PC-9 (cell line): ENCODE measurements at regions not wholly inside any gene's neighbourhood (a gene's known extent, or its start where the extent isn't known, plus 50 kb on each side); places are given as distances from the start of the nearest gene placed in this dataset.

Source experiments
- EZH2 ChIP-seq: fragments of 200-600 bp; sonication (generic); IDR thresholded peaks from 2 replicates; pipeline ENCODE4 v1.8.0; 2017; ENCODE audit warnings: antibody characterized with exemption, low read depth
- TF ChIP-seq, protein P1 (sequence below): fragments of 200-600 bp; sonication (generic); conservative IDR thresholded peaks from 2 replicates; pipeline ENCODE4 v1.6.1; 2017; ENCODE audit warnings: mixed run types, antibody characterized with exemption, mild to moderate bottlenecking, moderate library complexity

DNA sequence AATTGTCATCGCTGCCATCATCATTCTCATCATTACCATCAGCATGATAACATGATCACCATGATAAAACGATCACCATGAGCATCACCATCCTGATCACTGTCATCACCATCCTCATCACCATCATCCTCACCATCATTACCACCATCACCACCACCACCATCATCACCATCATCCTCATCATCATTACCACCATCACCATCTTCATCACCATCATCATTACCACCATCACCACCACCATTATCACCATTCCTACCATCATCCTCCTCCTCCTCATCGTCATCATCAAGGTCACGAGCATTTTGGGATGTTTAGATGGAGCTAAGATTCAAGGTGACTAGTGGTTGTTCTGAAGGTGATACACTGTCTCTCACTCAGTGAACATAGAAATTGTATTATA, 221.0 kb downstream of the FOXL1 start:
- TF ChIP-seq, protein P1, sequence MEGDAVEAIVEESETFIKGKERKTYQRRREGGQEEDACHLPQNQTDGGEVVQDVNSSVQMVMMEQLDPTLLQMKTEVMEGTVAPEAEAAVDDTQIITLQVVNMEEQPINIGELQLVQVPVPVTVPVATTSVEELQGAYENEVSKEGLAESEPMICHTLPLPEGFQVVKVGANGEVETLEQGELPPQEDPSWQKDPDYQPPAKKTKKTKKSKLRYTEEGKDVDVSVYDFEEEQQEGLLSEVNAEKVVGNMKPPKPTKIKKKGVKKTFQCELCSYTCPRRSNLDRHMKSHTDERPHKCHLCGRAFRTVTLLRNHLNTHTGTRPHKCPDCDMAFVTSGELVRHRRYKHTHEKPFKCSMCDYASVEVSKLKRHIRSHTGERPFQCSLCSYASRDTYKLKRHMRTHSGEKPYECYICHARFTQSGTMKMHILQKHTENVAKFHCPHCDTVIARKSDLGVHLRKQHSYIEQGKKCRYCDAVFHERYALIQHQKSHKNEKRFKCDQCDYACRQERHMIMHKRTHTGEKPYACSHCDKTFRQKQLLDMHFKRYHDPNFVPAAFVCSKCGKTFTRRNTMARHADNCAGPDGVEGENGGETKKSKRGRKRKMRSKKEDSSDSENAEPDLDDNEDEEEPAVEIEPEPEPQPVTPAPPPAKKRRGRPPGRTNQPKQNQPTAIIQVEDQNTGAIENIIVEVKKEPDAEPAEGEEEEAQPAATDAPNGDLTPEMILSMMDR: no peak
- no peak for TF ChIP-seq EZH2
